ENCODE measurements at regions not wholly inside any gene's neighbourhood (a gene's known extent, or its start where the extent isn't known, plus 50 kb on each side); places are given as distances from the start of the nearest gene placed in this dataset.

- no peak for TF ChIP-seq EZH2phosphoT487 (IDR thresholded peaks at IDR 0.05; ENCODE audit: low read depth)
- no peak for TF ChIP-seq CTCF (IDR thresholded peaks at IDR 0.05; ENCODE audit: low read depth, low read length)
These were observed 103.4 kb upstream of the HAAO start for GRCh38 chr2:42895791-42896135.
